ENCODE measurements at regions not wholly inside any gene's neighbourhood (a gene's known extent, or its start where the extent isn't known, plus 50 kb on each side); places are given as distances from the start of the nearest gene placed in this dataset.

GRCh38 chr12:66742508-66743367 lies 63.9 kb upstream of the GRIP1 start:
- no peak for DNase-seq
- no peaks in the 10 kb centered on the region for H3K4me1 ChIP-seq (ENCODE audit: control insufficient read depth in 2 of 3, insufficient read depth in 2 of 3, low read depth in 1 of 3, low read length in 3 of 3)
- H3K36me3 ChIP-seq (ENCODE audit: control insufficient read depth in 2 of 3, insufficient read depth in 3 of 3, low read length in 3 of 3) = no peaks in the 10 kb centered on the region
- no peaks in the 10 kb centered on the region for H3K27me3 ChIP-seq (ENCODE audit: control insufficient read depth, insufficient read depth, low read length)
- FAIRE-seq = no peak
- H3K9me3 ChIP-seq (ENCODE audit: control insufficient read depth in 2 of 3, insufficient read depth in 1 of 3, low read length in 3 of 3) = no peaks in the 10 kb centered on the region
- intact Hi-C loops (cut with DNase I) = no loop called here
- no peak overlapping the region for H3K4me3 ChIP-seq (ENCODE audit: low read length in 3 of 3)
- no peak overlapping the region for H3K9ac ChIP-seq (ENCODE audit: low read length in 3 of 3)
- no peak overlapping the region for H3K27ac ChIP-seq (ENCODE audit: low read depth in 2 of 2, low read length in 2 of 2)
- TF ChIP-seq CTCF (IDR thresholded peaks at IDR 0.05; ENCODE audit: borderline replicate concordance, extremely low read depth, insufficient read depth) = no peak

- H3K4me3 ChIP-seq (ENCODE audit: low read length in 3 of 3) = no peak overlapping the region
- H3K9ac ChIP-seq (ENCODE audit: low read length in 3 of 3) = no peak overlapping the region
- TF ChIP-seq CTCF (IDR thresholded peaks at IDR 0.05; ENCODE audit: borderline replicate concordance, extremely low read depth, insufficient read depth) = no peak
- intact Hi-C loops (cut with DNase I) = no loop called here
- H3K27ac ChIP-seq (ENCODE audit: low read depth in 2 of 2, low read length in 2 of 2) = no peak overlapping the region
- H3K27me3 ChIP-seq (ENCODE audit: control insufficient read depth, insufficient read depth, low read length) = no peaks in the 10 kb centered on the region
- no peaks in the 10 kb centered on the region for H3K36me3 ChIP-seq (ENCODE audit: control insufficient read depth in 2 of 3, insufficient read depth in 3 of 3, low read length in 3 of 3)
- DNase-seq (no peak), FAIRE-seq (no peak)
- H3K4me1 ChIP-seq (ENCODE audit: control insufficient read depth in 2 of 3, insufficient read depth in 2 of 3, low read depth in 1 of 3, low read length in 3 of 3) = no peaks in the 10 kb centered on the region
- no peaks in the 10 kb centered on the region for H3K9me3 ChIP-seq (ENCODE audit: control insufficient read depth in 2 of 3, insufficient read depth in 1 of 3, low read length in 3 of 3)
These were observed 65.6 kb upstream of the GRIP1 start for GRCh38 chr12:66744461-66744860.

GRCh38 chr12:66744956-66745383 lies 66.1 kb upstream of the GRIP1 start:
- no peak for TF ChIP-seq CTCF (IDR thresholded peaks at IDR 0.05; ENCODE audit: borderline replicate concordance, extremely low read depth, insufficient read depth)
- Histone ChIP-seq H3K9ac (ENCODE audit: low read length in 3 of 3) (no peak overlapping the region), H3K4me1 (ENCODE audit: control insufficient read depth in 2 of 3, insufficient read depth in 2 of 3, low read depth in 1 of 3, low read length in 3 of 3) (no peaks in the 10 kb centered on the region), H3K4me3 (ENCODE audit: low read length in 3 of 3) (no peak overlapping the region), H3K36me3 (ENCODE audit: control insufficient read depth in 2 of 3, insufficient read depth in 3 of 3, low read length in 3 of 3) (no peaks in the 10 kb centered on the region), H3K27ac (ENCODE audit: low read depth in 2 of 2, low read length in 2 of 2) (no peak overlapping the region), H3K9me3 (ENCODE audit: control insufficient read depth in 2 of 3, insufficient read depth in 1 of 3, low read length in 3 of 3) (no peaks in the 10 kb centered on the region), H3K27me3 (ENCODE audit: control insufficient read depth, insufficient read depth, low read length) (no peaks in the 10 kb centered on the region)
- DNase-seq = no peak
- intact Hi-C loops (cut with DNase I) = no loop called here
- no peak for FAIRE-seq

Measured in kidney (tissue), 13 donors.